K562 (cell line): ENCODE measurements at regions not wholly inside any gene's neighbourhood (a gene's known extent, or its start where the extent isn't known, plus 50 kb on each side); places are given as distances from the start of the nearest gene placed in this dataset.

ENCODE experiments used
- ATAC-seq: fragments of 200-7000 bp; cut with Tn5 transposase; 3 replicates; pipeline ENCODE4 v1.9.1; 2020; ENCODE audit warnings: moderate library complexity
- BruUV-seq: library from RNA; stranded (reverse); fragments of 400-500 nt; replicated peaks from 2 replicates; lab custom pipeline; 2021; lab: Mats Ljungman, UMichigan
- CTCF ChIA-PET: fragments of 300-600 bp; formaldehyde crosslinking; extraction: SDS; loops from one replicate; lab custom pipeline; 2021; ENCODE audit warnings: low intra/inter-chr PET ratio; lab: Yijun Ruan, JAX
- POLR2A ChIA-PET: fragments of 300-600, 350-650 bp; sonication (Branson Sonifier 250); formaldehyde crosslinking; extraction: SDS; loops from one replicate; lab custom pipeline; 2021; ENCODE audit warnings: antibody characterized with exemption, inconsistent platforms; lab: Yijun Ruan, JAX
- DNase-seq, 4 experiments: peaks; one replicate each; pipeline versions ENCODE4 v3.0.0 to v3.0.0-alpha.2; 2011 to 2018; ENCODE audit warnings: low spot score in 3 of 4, mixed read lengths in 3 of 4; ENCODE audit errors: extremely low read depth in 1 of 4
- FAIRE-seq: peaks from 2 replicates; lab custom pipeline; 2011; peaks lifted over from hg19 to GRCh38; lab: Jason Lieb, UNC
- H2AFZ ChIP-seq: 2 replicates; pipeline ENCODE4 v1.6.0; 2011; ENCODE audit warnings: low read depth, low read length, control low read depth, inconsistent platforms
- H3K27ac ChIP-seq: fragments of 200-600 bp; 3 replicates; pipeline ENCODE4 v1.8.0; 2011; ENCODE audit warnings: low read depth, mild to moderate bottlenecking, control low read depth, inconsistent platforms, low read length, moderate library complexity, mixed read lengths; ENCODE audit errors: extremely low read depth
- H3K27me3 ChIP-seq, 2 experiments: fragments of 300-600 bp in 1 of 2; 2 replicates in 1 of 2; 3 replicates in 1 of 2; pipeline versions ENCODE4 v1.6.0 to v1.8.0; 2011; ENCODE audit warnings: inconsistent platforms in 2 of 2, low read length in 2 of 2, mild to moderate bottlenecking in 1 of 2, mixed read lengths in 1 of 2, moderate library complexity in 1 of 2; ENCODE audit not compliant: control insufficient read depth in 2 of 2, insufficient read depth in 2 of 2
- H3K36me3 ChIP-seq: fragments of 300-600 bp; 3 replicates; pipeline ENCODE4 v1.8.0; 2011; ENCODE audit warnings: mild to moderate bottlenecking, low read length, inconsistent platforms; ENCODE audit not compliant: control insufficient read depth, insufficient read depth
- H3K4me1 ChIP-seq, 2 experiments: fragments of 200-600 bp in 1 of 2; replicated peaks in 1 of 2; 2 replicates in 1 of 2; 3 replicates in 1 of 2; pipeline versions ENCODE4 v1.5.1 to v1.8.0; 2011; ENCODE audit warnings: inconsistent platforms in 2 of 2, low read length in 2 of 2, mild to moderate bottlenecking in 1 of 2, mixed read lengths in 1 of 2, moderate library complexity in 1 of 2; ENCODE audit not compliant: control insufficient read depth in 2 of 2, insufficient read depth in 2 of 2
- H3K4me2 ChIP-seq: 2 replicates; pipeline ENCODE4 v1.6.1; 2011; ENCODE audit warnings: low read length, control low read depth, inconsistent platforms, mixed read lengths; ENCODE audit not compliant: insufficient read depth
- H3K4me3 ChIP-seq: fragments of 200-600 bp; sonication (generic), shearing (Covaris generic); 2 replicates; pipeline ENCODE4 v1.5.1; 2016; ENCODE audit warnings: control low read depth, inconsistent platforms
- H3K79me2 ChIP-seq: fragments of 200-600 bp; 3 replicates; pipeline ENCODE4 v1.8.0; 2011; ENCODE audit warnings: low read length, inconsistent platforms; ENCODE audit not compliant: control insufficient read depth, insufficient read depth
- H3K9ac ChIP-seq, 2 experiments: 2 replicates each; pipeline versions ENCODE4 v1.6.0 to v1.6.1; 2011; ENCODE audit warnings: low read depth in 2 of 2, low read length in 2 of 2, control low read depth in 1 of 2, inconsistent platforms in 1 of 2, mild to moderate bottlenecking in 1 of 2, mixed read lengths in 1 of 2; ENCODE audit not compliant: insufficient read depth in 1 of 2
- H3K9me1 ChIP-seq: one replicate; pipeline ENCODE4 v1.6.0; 2011; ENCODE audit warnings: inconsistent platforms, mild to moderate bottlenecking, low read length, moderate library complexity; ENCODE audit not compliant: control insufficient read depth, insufficient read depth
- H3K9me3 ChIP-seq: replicated peaks from 2 replicates; pipeline ENCODE4 v1.5.1; 2011; ENCODE audit warnings: low read depth, low read length, inconsistent platforms; ENCODE audit not compliant: control insufficient read depth, insufficient read depth
- H4K20me1 ChIP-seq: replicated peaks from 2 replicates; pipeline ENCODE4 v1.6.1; 2011; ENCODE audit warnings: low read length, inconsistent platforms, mixed read lengths; ENCODE audit not compliant: control insufficient read depth, insufficient read depth
- CHD7 ChIP-seq: fragments of 200-600 bp; sonication (generic); IDR thresholded peaks from one replicate; pipeline ENCODE4 v1.6.1; 2012; ENCODE audit warnings: mild to moderate bottlenecking, low read depth, low read length, inconsistent platforms
- ZNF518B ChIP-seq: fragments of 250-450 bp; sonication (Bioruptor Pico); IDR thresholded peaks from 2 replicates; pipeline ENCODE4 v1.5.0; 2021; ENCODE audit warnings: mild to moderate bottlenecking, moderate library complexity
- ZNF583 ChIP-seq: fragments of 250-450 bp; sonication (Bioruptor Pico); IDR thresholded peaks from 2 replicates; pipeline ENCODE4 v1.4.0; 2020
- WGBS: fragments of 100-300 bp; shearing (Covaris generic); methylation state at CpG from one replicate; pipeline ENCODE4 v1.1.6; 2016; ENCODE audit warnings: low coverage, mixed read lengths; ENCODE audit not compliant: insufficient coverage; ENCODE audit errors: missing lambda C conversion rate; 5-methylcytosine and 5-hydroxymethylcytosine counted together
- in situ Hi-C: fragments of 300-500 bp; cut with MboI; formaldehyde crosslinking; loops from 4 replicates; pipeline ENCODE4 v1.15.0; 2018; ENCODE audit warnings: inconsistent platforms, mixed read lengths
- intact Hi-C: fragments of 100-400 bp; cut with micrococcal nuclease; formaldehyde crosslinking; loops from 2 replicates; pipeline ENCODE4 v1.14.2; 2022

GRCh38 chr7:10237306-10237705 is 736.4 kb upstream of the PHF14 start:
- TF ChIP-seq ZNF583 (CRISPR knock-in tag): no peak
- TF ChIP-seq ZNF518B (CRISPR knock-in tag): no peak
- no peak for TF ChIP-seq CHD7
- no peak for FAIRE-seq
- Histone ChIP-seq H3K9me1 (no peaks in the 10 kb centered on the region), H3K4me1 (no peaks in the 10 kb centered on the region), H3K9me3 (no peaks in the 10 kb centered on the region), H3K4me2 (no peak overlapping the region), H2AFZ (no peak overlapping the region), H3K27me3 (no peaks in the 10 kb centered on the region), H3K79me2 (no peaks in the 10 kb centered on the region), H3K36me3 (no peaks in the 10 kb centered on the region), H3K9ac (no peak overlapping the region), H4K20me1 (no peaks in the 10 kb centered on the region), H3K4me3 (no peak overlapping the region), H3K27ac (no peak overlapping the region)
- no TSS peak for BruUV-seq
- no peak for DNase-seq
- ChIA-PET CTCF (no interaction called here), POLR2A (no interaction called here)
- WGBS: 11% methylated on average over 2 of the region's 2 CpGs
- intact Hi-C loops: no loop called here
- ATAC-seq: no peak
- in situ Hi-C loops: no loop called here
